ENCODE measurements at regions not wholly inside any gene's neighbourhood (a gene's known extent, or its start where the extent isn't known, plus 50 kb on each side); places are given as distances from the start of the nearest gene placed in this dataset.

DNA sequence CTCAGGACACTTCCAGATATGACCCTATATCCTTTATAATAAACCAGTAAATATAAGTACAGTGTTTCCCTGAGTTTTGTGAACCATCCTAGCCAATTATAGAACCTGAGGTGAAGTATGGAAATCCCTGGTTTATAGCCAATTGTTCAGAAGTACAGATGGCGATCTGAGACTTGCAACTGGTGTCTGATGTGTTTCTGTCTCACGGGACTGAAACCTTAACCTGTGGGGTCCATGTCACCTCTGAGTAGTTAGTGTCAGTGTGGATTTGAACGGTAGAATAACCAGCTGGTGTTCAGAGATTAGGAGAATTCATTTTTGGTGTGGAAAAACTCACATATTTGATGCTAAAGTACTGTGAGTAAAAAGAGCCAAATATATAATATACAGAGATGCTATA is 606.6 kb downstream of the MAFB start:
- WGBS, 2 donors: 87% methylated on average over 3 of the region's 3 CpGs
- H3K27ac ChIP-seq: no peak overlapping the region
- TF ChIP-seq POLR2A (IDR thresholded peaks at IDR 0.05): no peak
- no peak for TF ChIP-seq CTCF (IDR thresholded peaks at IDR 0.05)
- TF ChIP-seq EP300 (IDR thresholded peaks at IDR 0.05): no peak
- no peak for DNase-seq (ENCODE audit: low spot score in 2 of 2)
- no peaks in the 10 kb centered on the region for H3K9me3 ChIP-seq
- H3K36me3 ChIP-seq: no peaks in the 10 kb centered on the region
- H3K4me3 ChIP-seq: no peak overlapping the region
- H3K4me1 ChIP-seq: no peaks in the 10 kb centered on the region
- no peaks in the 10 kb centered on the region for H3K27me3 ChIP-seq

- H3K4me3 ChIP-seq: no peak overlapping the region
- TF ChIP-seq EP300 (IDR thresholded peaks at IDR 0.05): no peak
- TF ChIP-seq CTCF (IDR thresholded peaks at IDR 0.05): no peak
- no peak for TF ChIP-seq POLR2A (IDR thresholded peaks at IDR 0.05)
- no peak for DNase-seq (ENCODE audit: low spot score in 2 of 2)
- WGBS, 2 donors: 91 to 94% methylated on average over 3 of the region's 3 CpGs
- H3K36me3 ChIP-seq: no peaks in the 10 kb centered on the region
- no peaks in the 10 kb centered on the region for H3K27me3 ChIP-seq
- no peaks in the 10 kb centered on the region for H3K9me3 ChIP-seq
- H3K4me1 ChIP-seq: no peaks in the 10 kb centered on the region
- no peak overlapping the region for H3K27ac ChIP-seq
Observed at GRCh38 chr20:40081653-40082052, 607.4 kb downstream of the MAFB start.

- WGBS, 2 donors: 44 to 53% methylated on average over 4 of the region's 4 CpGs
Observed at GRCh38 chr20:40080041-40080652, 608.9 kb downstream of the MAFB start.

GRCh38 chr20:40073535-40074111 is 615.4 kb downstream of the MAFB start:
- no peak overlapping the region for H3K27ac ChIP-seq
- no peaks in the 10 kb centered on the region for H3K36me3 ChIP-seq
- H3K4me3 ChIP-seq: no peak overlapping the region
- H3K9me3 ChIP-seq: peaks cover 0 to 16% (median 0%) of the 10 kb centered on the region in 4 donors
- no peaks in the 10 kb centered on the region for H3K4me1 ChIP-seq
- WGBS, 2 donors: 30 to 34% methylated on average over 4 of the region's 4 CpGs
- TF ChIP-seq CTCF (IDR thresholded peaks at IDR 0.05) (no peak), POLR2A (IDR thresholded peaks at IDR 0.05) (no peak), EP300 (IDR thresholded peaks at IDR 0.05) (no peak)
- no peaks in the 10 kb centered on the region for H3K27me3 ChIP-seq
- no peak for DNase-seq (ENCODE audit: low spot score in 2 of 2)

More at GRCh38 chr20:40080041-40080652, 608.9 kb downstream of the MAFB start:
- no peak for TF ChIP-seq CTCF (IDR thresholded peaks at IDR 0.05)
- TF ChIP-seq EP300 (IDR thresholded peaks at IDR 0.05): no peak
- TF ChIP-seq POLR2A (IDR thresholded peaks at IDR 0.05): no peak
- no peaks in the 10 kb centered on the region for H3K9me3 ChIP-seq
- no peak overlapping the region for H3K27ac ChIP-seq
- DNase-seq (ENCODE audit: low spot score in 2 of 2): no peak
- H3K27me3 ChIP-seq: no peaks in the 10 kb centered on the region
- no peak overlapping the region for H3K4me3 ChIP-seq
- no peaks in the 10 kb centered on the region for H3K4me1 ChIP-seq
- H3K36me3 ChIP-seq: no peaks in the 10 kb centered on the region

- no peaks in the 10 kb centered on the region for H3K4me1 ChIP-seq
- H3K4me3 ChIP-seq: no peak overlapping the region
- WGBS, 2 donors: 93 to 96% methylated on average over 2 of the region's 2 CpGs
- peaks cover 0 to 23% (median 0%) of the 10 kb centered on the region in 4 donors for H3K9me3 ChIP-seq
- H3K27me3 ChIP-seq: no peaks in the 10 kb centered on the region
- no peaks in the 10 kb centered on the region for H3K36me3 ChIP-seq
- no peak overlapping the region for H3K27ac ChIP-seq
- TF ChIP-seq CTCF (IDR thresholded peaks at IDR 0.05) (no peak), POLR2A (IDR thresholded peaks at IDR 0.05) (no peak), EP300 (IDR thresholded peaks at IDR 0.05) (no peak)
- no peak for DNase-seq (ENCODE audit: low spot score in 2 of 2)
Observed at GRCh38 chr20:40072907-40073306, 616.1 kb downstream of the MAFB start.

All from tibial nerve (tissue), 4 donors.